ENCODE measurements at regions not wholly inside any gene's neighbourhood (a gene's known extent, or its start where the extent isn't known, plus 50 kb on each side); places are given as distances from the start of the nearest gene placed in this dataset.

- ChIA-PET RAD21 (ENCODE audit: unreplicated experiment) (no interaction called here), SMC1A (ENCODE audit: uncharacterized antibody, unreplicated experiment) (interaction anchor here (0.6 kb wide), 1 partner anchor 44 kb away, joined by 3 read pairs; no protein-coding TSS in a partner anchor)
- TF ChIP-seq SP1 (IDR thresholded peaks at IDR 0.05; ENCODE audit: low read depth, low read length) (no peak), BCL11A (IDR thresholded peaks at IDR 0.05; ENCODE audit: low read depth, low read length) (no peak), CBX5 (IDR thresholded peaks at IDR 0.05; ENCODE audit: low read depth) (no peak), MXI1 (IDR thresholded peaks at IDR 0.05; ENCODE audit: low read depth, low read length) (no peak), IRF3 (IDR thresholded peaks at IDR 0.05) (no peak), CUX1 (IDR thresholded peaks at IDR 0.05; ENCODE audit: insufficient replicate concordance, low read depth, low read length) (no peak), FOS (IDR thresholded peaks at IDR 0.05; ENCODE audit: borderline replicate concordance, extremely low read depth, insufficient read length) (no peak), ZNF207 (IDR thresholded peaks at IDR 0.05; ENCODE audit: borderline replicate concordance) (no peak), ETV6 (conservative IDR thresholded peaks at IDR 0.05 in 1 of 2, IDR thresholded peaks at IDR 0.05 in 1 of 2; ENCODE audit: borderline replicate concordance in 1 of 2, low read depth in 1 of 2) (no peak), STAT3 (IDR thresholded peaks at IDR 0.05; ENCODE audit: low read depth, low read length) (no peak), CHD1 (IDR thresholded peaks at IDR 0.05; ENCODE audit: low read depth, low read length) (no peak), CREB1 (IDR thresholded peaks at IDR 0.05; ENCODE audit: low read depth) (no peak), KDM1A (IDR thresholded peaks at IDR 0.05; ENCODE audit: borderline replicate concordance) (no peak), ZNF687 (IDR thresholded peaks at IDR 0.05) (no peak)
Observed at GRCh38 chr11:80122211-80122610, 681.4 kb upstream of the TENM4 start.

More at GRCh38 chr11:80122211-80122610, 681.4 kb upstream of the TENM4 start:
- no peak for DNase-seq (ENCODE audit: low read depth, low spot score)
- H3K4me3 ChIP-seq = no peak overlapping the region
- ChIA-PET CTCF (interaction anchor here (0.6 kb wide), 1 partner anchor 145 kb away, joined by 3 read pairs; no protein-coding TSS in a partner anchor), POLR2A (no interaction called here)
- H2AFZ ChIP-seq (ENCODE audit: control insufficient read depth, low read depth, low read length) = no peak overlapping the region
- in situ Hi-C loops (cut with MboI) = no loop called here
- no peaks in the 10 kb centered on the region for H3K4me1 ChIP-seq (ENCODE audit: control insufficient read depth, insufficient read depth, low read length)
- WGBS (ENCODE audit: insufficient coverage, insufficient replicate concordance, low lambda C conversion rate, missing lambda C conversion rate) = 21% methylated on average over 2 of the region's 2 CpGs
- H3K9ac ChIP-seq (ENCODE audit: control insufficient read depth, insufficient read depth, low read length) = no peak overlapping the region
- no peaks in the 10 kb centered on the region for H3K9me3 ChIP-seq (replicated peaks; ENCODE audit: control insufficient read depth, insufficient read depth, low read length)
- H4K20me1 ChIP-seq (ENCODE audit: control insufficient read depth, insufficient read depth) = no peaks in the 10 kb centered on the region
- ATAC-seq = no peak
- no peaks in the 10 kb centered on the region for H3K79me2 ChIP-seq (ENCODE audit: control insufficient read depth, insufficient read depth, low read length)
- no peaks in the 10 kb centered on the region for H3K27me3 ChIP-seq (replicated peaks in 1 of 2; ENCODE audit: control insufficient read depth in 2 of 2, insufficient read depth in 2 of 2, low read length in 1 of 2)
- no TSS peak for BruUV-seq (replicated peaks)
- no peak for FAIRE-seq
- no peak overlapping the region for H3K4me2 ChIP-seq (ENCODE audit: control insufficient read depth, insufficient read depth)
- intact Hi-C loops (cut with micrococcal nuclease; ENCODE audit: unreplicated experiment) = no loop called here
- H3K27ac ChIP-seq (ENCODE audit: control insufficient read depth, insufficient read depth) = no peak overlapping the region
- no peaks in the 10 kb centered on the region for H3K36me3 ChIP-seq (ENCODE audit: control insufficient read depth in 2 of 2, insufficient read depth in 2 of 2, low read length in 1 of 2)
